ENCODE measurements at regions not wholly inside any gene's neighbourhood (a gene's known extent, or its start where the extent isn't known, plus 50 kb on each side); places are given as distances from the start of the nearest gene placed in this dataset.

- Histone ChIP-seq H3K27ac (ENCODE audit: insufficient read length, low read depth, low read length) (no peak overlapping the region), H3K4ac (ENCODE audit: low read depth, low read length) (no peak overlapping the region), H2BK20ac (ENCODE audit: low read depth, low read length, poor library complexity, severe bottlenecking) (no peak overlapping the region), H2BK15ac (ENCODE audit: low read depth, low read length) (no peak overlapping the region), H3K23ac (ENCODE audit: insufficient read length, low read depth, low read length) (no peak overlapping the region), H3K79me1 (ENCODE audit: insufficient read depth, low read depth, low read length, poor library complexity, severe bottlenecking) (no peaks in the 10 kb centered on the region), H3K27me3 (ENCODE audit: insufficient read depth, low read length) (no peaks in the 10 kb centered on the region), H3K9me3 (ENCODE audit: control insufficient read depth, low read depth, low read length) (no peaks in the 10 kb centered on the region), H2BK120ac (ENCODE audit: low read depth, low read length, poor library complexity, severe bottlenecking) (no peak overlapping the region), H3K23me2 (ENCODE audit: insufficient read length, low read depth, low read length, poor library complexity, severe bottlenecking) (no peaks in the 10 kb centered on the region), H3K14ac (ENCODE audit: insufficient read depth, low read length) (no peak overlapping the region), H2BK5ac (ENCODE audit: insufficient read length, low read length) (no peak overlapping the region), H2AFZ (ENCODE audit: low read length) (no peak overlapping the region), H4K20me1 (ENCODE audit: control insufficient read depth, insufficient read depth, insufficient read length) (no peaks in the 10 kb centered on the region), H3K9ac (ENCODE audit: extremely low read depth, insufficient read length, low read length) (no peak overlapping the region), H3T11ph (ENCODE audit: low read length) (no peak overlapping the region), H3K79me2 (ENCODE audit: insufficient read depth, low read length) (no peaks in the 10 kb centered on the region), H3K56ac (ENCODE audit: insufficient read length, low read depth, low read length) (no peak overlapping the region), H3K4me1 (ENCODE audit: insufficient read depth, low read length) (no peaks in the 10 kb centered on the region), H4K91ac (ENCODE audit: insufficient read length, low read depth, low read length) (no peak overlapping the region), H4K8ac (replicated peaks; ENCODE audit: insufficient read length, low read depth, low read length) (no peak overlapping the region), H2BK12ac (ENCODE audit: insufficient read length, low read depth, low read length) (no peak overlapping the region), H3K18ac (ENCODE audit: insufficient read length, low read depth, low read length) (no peak overlapping the region), H3K4me2 (ENCODE audit: insufficient read depth, insufficient read length, low read length) (no peak overlapping the region), H4K5ac (ENCODE audit: insufficient read length, low read depth, low read length) (no peak overlapping the region), H2AK5ac (ENCODE audit: insufficient read length, low read length) (no peak overlapping the region)
- H3K27ac Mint-ChIP-seq, result no peak overlapping the region
- DNase-seq, result no peak
- no peaks in the 10 kb centered on the region for H3K9me3 Mint-ChIP-seq
- WGBS (ENCODE audit: extremely low coverage, insufficient read length, low lambda C conversion rate), result no CpG with 5 or more reads among the region's 6 CpGs
- no peak overlapping the region for H3K4me3 Mint-ChIP-seq
- TF ChIP-seq CTCF (conservative IDR thresholded peaks at IDR 0.05), result no peak
- no peaks in the 10 kb centered on the region for H3K36me3 Mint-ChIP-seq (ENCODE audit: insufficient read depth in 1 of 3, low read depth in 3 of 3)
- H3K4me1 Mint-ChIP-seq, result peaks cover 4 to 8% of the 10 kb centered on the region in 2 experiments
- H3K27me3 Mint-ChIP-seq (ENCODE audit: low read depth), result no peaks in the 10 kb centered on the region
Measured at GRCh38 chr7:8833355-8833754, 399.9 kb downstream of the NXPH1 start.

All from H9 (cell line).